ENCODE measurements at regions not wholly inside any gene's neighbourhood (a gene's known extent, or its start where the extent isn't known, plus 50 kb on each side); places are given as distances from the start of the nearest gene placed in this dataset.
A peak's percentile ranks its signal among the peaks of the same experiment; 100 is the strongest.
"Not testable (repeated sequence)": the region's sequence is repeated elsewhere in the genome, so short reads cannot be mapped to it uniquely, and the experiment has no call there.

DNA sequence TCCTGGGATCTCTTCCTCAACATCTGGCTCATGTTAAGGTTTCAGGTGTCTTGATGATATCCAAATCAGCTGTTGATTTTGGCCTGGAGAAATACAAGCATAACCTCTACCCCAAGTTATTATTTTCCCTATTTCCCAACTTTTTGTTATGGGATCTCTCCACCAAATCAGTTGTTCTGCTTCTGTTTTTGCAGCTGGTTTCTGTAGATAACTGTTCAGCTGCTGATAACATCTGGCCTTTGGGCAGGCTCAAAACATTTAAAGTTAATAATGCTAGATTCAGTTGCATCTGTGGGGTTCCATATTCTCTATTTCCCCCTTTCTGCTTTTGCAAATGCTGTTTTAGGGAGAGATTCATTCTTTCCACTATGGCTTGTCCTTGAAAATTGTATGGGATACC is 430.0 kb upstream of the SGO1 start:
- not testable (repeated sequence) for H3K4me3 Mint-ChIP-seq; H3K27me3 Mint-ChIP-seq (ENCODE audit: insufficient read depth); H3K4me1 Mint-ChIP-seq; H3K27ac Mint-ChIP-seq; H3K36me3 Mint-ChIP-seq (ENCODE audit: low read depth); H3K36me3 ChIP-seq (ENCODE audit: control insufficient read depth, insufficient read depth, low read length); H3K27me3 ChIP-seq (ENCODE audit: control insufficient read depth, insufficient read depth, low read length, poor library complexity, severe bottlenecking); H3K27ac ChIP-seq (ENCODE audit: low read depth, low read length); H3K4me3 ChIP-seq (ENCODE audit: low read length); H3K9ac ChIP-seq (ENCODE audit: extremely low read depth, low read length, poor library complexity, severe bottlenecking); DNase-seq; H3K4me1 ChIP-seq (ENCODE audit: control insufficient read depth, insufficient read depth, low read length)
- peaks cover 61% of the 10 kb centered on the region for H3K9me3 ChIP-seq (ENCODE audit: control insufficient read depth, low read length)
- peaks cover 49% of the 10 kb centered on the region for H3K9me3 Mint-ChIP-seq

DNA sequence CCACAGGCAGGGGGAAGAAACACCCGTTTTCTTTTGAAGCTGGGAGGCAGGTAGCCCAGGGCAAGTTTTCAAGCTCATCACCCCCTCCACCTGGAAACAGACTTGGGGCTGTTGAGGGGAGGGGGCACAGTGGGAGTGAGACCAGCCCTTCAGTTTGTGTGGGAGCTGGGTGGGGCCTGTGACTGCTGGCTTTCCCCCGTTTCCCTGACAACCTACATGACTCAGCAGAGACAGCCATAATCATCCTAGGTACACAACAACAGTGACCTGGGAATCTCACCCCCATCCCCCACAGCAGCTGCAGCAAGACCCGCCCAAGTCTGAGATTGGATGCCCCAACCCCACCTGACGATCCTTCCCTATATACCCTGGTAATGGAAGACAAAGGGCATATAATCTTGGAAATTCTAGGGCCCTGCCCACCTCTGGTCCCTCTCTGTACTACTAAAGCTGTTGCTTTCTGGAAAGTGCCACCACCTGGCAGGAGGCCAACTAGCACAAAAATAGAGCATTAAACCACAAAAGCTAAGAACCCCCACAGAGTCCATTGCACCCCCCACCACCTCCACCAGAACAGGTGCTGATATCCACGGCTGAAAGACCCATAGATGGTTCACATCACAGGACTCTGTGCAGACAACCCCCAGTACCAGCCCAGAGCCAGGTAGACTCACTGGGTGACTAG is 422.2 kb upstream of the SGO1 start:
- Histone ChIP-seq H3K9ac (ENCODE audit: extremely low read depth, low read length, poor library complexity, severe bottlenecking) (no peak overlapping the region), H3K36me3 (ENCODE audit: control insufficient read depth, insufficient read depth, low read length) (no peaks in the 10 kb centered on the region), H3K4me3 (ENCODE audit: low read length) (no peak overlapping the region), H3K4me1 (ENCODE audit: control insufficient read depth, insufficient read depth, low read length) (no peaks in the 10 kb centered on the region), H3K27ac (ENCODE audit: low read depth, low read length) (no peak overlapping the region), H3K9me3 (ENCODE audit: control insufficient read depth, low read length) (peaks cover 40% of the 10 kb centered on the region), H3K27me3 (ENCODE audit: control insufficient read depth, insufficient read depth, low read length, poor library complexity, severe bottlenecking) (no peaks in the 10 kb centered on the region)
- no peak overlapping the region for H3K4me3 Mint-ChIP-seq
- H3K4me1 Mint-ChIP-seq: no peaks in the 10 kb centered on the region
- H3K27me3 Mint-ChIP-seq (ENCODE audit: insufficient read depth): no peaks in the 10 kb centered on the region
- H3K9me3 Mint-ChIP-seq: peaks cover 51% of the 10 kb centered on the region
- TF ChIP-seq, protein P1, sequence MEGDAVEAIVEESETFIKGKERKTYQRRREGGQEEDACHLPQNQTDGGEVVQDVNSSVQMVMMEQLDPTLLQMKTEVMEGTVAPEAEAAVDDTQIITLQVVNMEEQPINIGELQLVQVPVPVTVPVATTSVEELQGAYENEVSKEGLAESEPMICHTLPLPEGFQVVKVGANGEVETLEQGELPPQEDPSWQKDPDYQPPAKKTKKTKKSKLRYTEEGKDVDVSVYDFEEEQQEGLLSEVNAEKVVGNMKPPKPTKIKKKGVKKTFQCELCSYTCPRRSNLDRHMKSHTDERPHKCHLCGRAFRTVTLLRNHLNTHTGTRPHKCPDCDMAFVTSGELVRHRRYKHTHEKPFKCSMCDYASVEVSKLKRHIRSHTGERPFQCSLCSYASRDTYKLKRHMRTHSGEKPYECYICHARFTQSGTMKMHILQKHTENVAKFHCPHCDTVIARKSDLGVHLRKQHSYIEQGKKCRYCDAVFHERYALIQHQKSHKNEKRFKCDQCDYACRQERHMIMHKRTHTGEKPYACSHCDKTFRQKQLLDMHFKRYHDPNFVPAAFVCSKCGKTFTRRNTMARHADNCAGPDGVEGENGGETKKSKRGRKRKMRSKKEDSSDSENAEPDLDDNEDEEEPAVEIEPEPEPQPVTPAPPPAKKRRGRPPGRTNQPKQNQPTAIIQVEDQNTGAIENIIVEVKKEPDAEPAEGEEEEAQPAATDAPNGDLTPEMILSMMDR (conservative IDR thresholded peaks at IDR 0.05): no peak
- WGBS, 2 experiments (ENCODE audit: insufficient coverage in 1 of 2, insufficient read length in 1 of 2): 84% methylated on average over 5 of the region's 5 CpGs; no CpG with 5 or more reads in 1 of the 2 experiments
- no peak overlapping the region for H3K27ac Mint-ChIP-seq
- DNase-seq: peak; percentile 50
- peaks cover 8% of the 10 kb centered on the region for H3K36me3 Mint-ChIP-seq (ENCODE audit: low read depth)

DNA sequence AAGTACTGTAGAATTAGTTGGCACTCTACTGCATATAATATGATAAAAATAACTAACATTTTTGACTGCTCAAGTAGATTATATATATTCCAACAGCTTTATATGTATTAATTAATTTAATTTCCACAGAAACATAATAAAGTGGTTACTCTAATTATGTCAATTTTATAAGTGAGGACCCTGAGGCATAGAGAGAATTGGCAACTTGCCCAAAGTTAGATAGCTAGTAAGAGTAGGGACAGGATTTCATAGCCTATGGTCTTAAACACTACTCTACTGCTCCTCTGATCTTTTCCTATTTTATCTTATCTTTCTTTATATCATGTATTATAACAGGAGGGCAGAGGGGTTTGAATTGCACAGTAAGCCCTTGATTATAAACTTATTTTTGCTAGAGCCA is 418.7 kb upstream of the SGO1 start:
- Mint-ChIP-seq H3K27ac (no peak overlapping the region), H3K27me3 (ENCODE audit: insufficient read depth) (no peaks in the 10 kb centered on the region), H3K36me3 (ENCODE audit: low read depth) (peaks cover 8% of the 10 kb centered on the region), H3K4me3 (no peak overlapping the region), H3K9me3 (peaks cover 20% of the 10 kb centered on the region), H3K4me1 (no peaks in the 10 kb centered on the region)
- no peaks in the 10 kb centered on the region for H3K36me3 ChIP-seq (ENCODE audit: control insufficient read depth, insufficient read depth, low read length)
- H3K4me3 ChIP-seq (ENCODE audit: low read length): no peak overlapping the region
- H3K9ac ChIP-seq (ENCODE audit: extremely low read depth, low read length, poor library complexity, severe bottlenecking): no peak overlapping the region
- H3K27me3 ChIP-seq (ENCODE audit: control insufficient read depth, insufficient read depth, low read length, poor library complexity, severe bottlenecking): no peaks in the 10 kb centered on the region
- H3K4me1 ChIP-seq (ENCODE audit: control insufficient read depth, insufficient read depth, low read length): no peaks in the 10 kb centered on the region
- TF ChIP-seq, protein P1 (conservative IDR thresholded peaks at IDR 0.05): no peak
- DNase-seq: no peak
- H3K27ac ChIP-seq (ENCODE audit: low read depth, low read length): no peak overlapping the region
- peaks cover 10% of the 10 kb centered on the region for H3K9me3 ChIP-seq (ENCODE audit: control insufficient read depth, low read length)

DNA sequence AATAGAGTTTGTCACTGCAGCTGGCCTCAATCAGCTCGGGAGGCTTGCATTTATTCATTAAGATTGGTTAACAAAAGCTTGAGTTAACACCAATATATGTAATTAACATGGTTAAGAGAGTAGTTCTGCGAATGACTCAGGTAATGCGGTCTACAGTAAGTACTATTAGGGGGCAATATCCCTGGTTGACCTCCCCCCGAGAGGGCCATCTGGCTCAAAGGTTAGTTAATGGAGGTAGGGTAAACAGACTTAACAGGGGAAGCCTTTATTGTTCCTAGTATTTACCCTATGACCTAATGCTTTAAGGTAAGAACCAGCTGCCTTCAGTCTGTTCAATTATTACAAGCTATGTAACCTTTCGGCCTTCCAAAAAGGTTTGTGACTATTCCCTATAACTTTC is 403.3 kb upstream of the SGO1 start:
- TF ChIP-seq, protein P1 (conservative IDR thresholded peaks at IDR 0.05): no peak
- H3K4me1 ChIP-seq (ENCODE audit: control insufficient read depth, insufficient read depth, low read length): no peaks in the 10 kb centered on the region
- no peaks in the 10 kb centered on the region for H3K27me3 Mint-ChIP-seq (ENCODE audit: insufficient read depth)
- H3K36me3 ChIP-seq (ENCODE audit: control insufficient read depth, insufficient read depth, low read length): no peaks in the 10 kb centered on the region
- H3K9me3 Mint-ChIP-seq: peaks cover 8% of the 10 kb centered on the region
- no peak overlapping the region for H3K4me3 ChIP-seq (ENCODE audit: low read length)
- H3K27ac Mint-ChIP-seq: no peak overlapping the region
- peaks cover 2% of the 10 kb centered on the region for H3K36me3 Mint-ChIP-seq (ENCODE audit: low read depth)
- no peaks in the 10 kb centered on the region for H3K9me3 ChIP-seq (ENCODE audit: control insufficient read depth, low read length)
- H3K27me3 ChIP-seq (ENCODE audit: control insufficient read depth, insufficient read depth, low read length, poor library complexity, severe bottlenecking): no peaks in the 10 kb centered on the region
- H3K4me1 Mint-ChIP-seq: peaks cover 6% of the 10 kb centered on the region
- no peak overlapping the region for H3K27ac ChIP-seq (ENCODE audit: low read depth, low read length)
- no peak overlapping the region for H3K9ac ChIP-seq (ENCODE audit: extremely low read depth, low read length, poor library complexity, severe bottlenecking)
- DNase-seq: no peak
- H3K4me3 Mint-ChIP-seq: no peak overlapping the region
- WGBS, 2 experiments (ENCODE audit: insufficient coverage in 1 of 2, insufficient read length in 1 of 2): 91 to 100% methylated on average over 2 to 5 of the region's 5 CpGs

Measured in endodermal cell (in vitro differentiated cells).